A549 (cell line): ENCODE measurements at regions not wholly inside any gene's neighbourhood (a gene's known extent, or its start where the extent isn't known, plus 50 kb on each side); places are given as distances from the start of the nearest gene placed in this dataset.

ENCODE experiments used
- CBX8 ChIP-seq: fragments of 200-600 bp; sonication (generic); IDR thresholded peaks from 2 replicates; pipeline ENCODE4 v1.6.1; 2016
- EP300 ChIP-seq, 2 experiments: fragments of >200 bp; sonication (Bioruptor Twin); formaldehyde crosslinking; IDR thresholded peaks; 2 replicates in 1 of 2; 3 replicates in 1 of 2; pipeline ENCODE4 v1.6.1; 2016 to 2017
- MAFK ChIP-seq: fragments of 450-650 bp; IDR thresholded peaks from 2 replicates; pipeline ENCODE4 v1.6.1; 2014; ENCODE audit not compliant: partially characterized antibody
- RAD21 ChIP-seq, 2 experiments: fragments of >200 bp in 1 of 2; sonication (Bioruptor Twin) in 1 of 2; formaldehyde crosslinking in 1 of 2; IDR thresholded peaks in 1 of 2; conservative IDR thresholded peaks in 1 of 2; 2 replicates in 1 of 2; 3 replicates in 1 of 2; pipeline ENCODE4 v1.6.1; 2012 to 2018; ENCODE audit warnings: inconsistent platforms in 1 of 2
- RNF2 ChIP-seq: fragments of 200-600 bp; sonication (generic); IDR thresholded peaks from 2 replicates; pipeline ENCODE4 v1.6.1; 2016; ENCODE audit warnings: low read depth, mild to moderate bottlenecking, antibody characterized with exemption, moderate library complexity, borderline replicate concordance
- SREBF2 ChIP-seq: fragments of 450-650 bp; IDR thresholded peaks from 2 replicates; pipeline ENCODE4 v1.6.1; 2014; ENCODE audit warnings: mild to moderate bottlenecking, moderate library complexity
- TF ChIP-seq, protein P1 (sequence below): fragments of >200 bp; sonication (Bioruptor Twin); formaldehyde crosslinking; IDR thresholded peaks from 3 replicates; pipeline ENCODE4 v1.5.1; 2016
- TF ChIP-seq, protein P2 (sequence below): IDR thresholded peaks from 2 replicates; pipeline ENCODE4 v1.6.1; 2012
- TF ChIP-seq, protein P3 (sequence below): fragments of >200 bp; sonication (Bioruptor Twin); formaldehyde crosslinking; IDR thresholded peaks from 3 replicates; pipeline ENCODE4 v1.6.1; 2016

DNA sequence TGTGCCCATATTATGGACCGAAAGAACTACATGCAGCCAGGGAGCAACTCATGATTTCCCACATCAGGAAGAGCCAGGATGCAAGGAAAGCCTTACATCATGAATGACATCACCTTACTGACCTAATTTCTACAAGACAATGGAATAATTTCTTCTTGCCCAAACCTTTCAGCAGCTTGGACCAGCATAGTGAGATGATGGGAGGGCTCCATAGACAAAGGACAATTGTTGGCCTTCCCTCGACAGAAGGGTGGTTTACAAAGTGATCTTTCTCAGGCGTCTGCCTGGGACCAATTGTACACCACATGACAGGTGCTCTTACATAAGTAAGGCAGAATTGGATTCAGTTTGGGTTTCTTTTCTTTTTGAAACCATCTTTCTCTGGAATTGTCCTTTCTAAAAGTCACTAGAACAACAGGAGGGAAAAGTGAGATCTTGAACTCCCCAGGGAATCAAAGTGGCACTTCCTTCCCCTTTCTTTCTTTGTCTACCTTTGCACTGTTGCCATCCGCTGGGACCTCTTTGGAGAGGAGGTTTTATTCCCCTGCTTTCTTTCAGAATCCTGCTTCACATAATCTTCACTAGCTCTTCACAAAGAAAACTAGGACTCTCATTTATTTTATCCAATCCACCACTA, 51.7 kb upstream of the PAK1 start:
- no peak for TF ChIP-seq EP300 (IDR thresholded peaks at IDR 0.05)
- TF ChIP-seq RNF2 = no peak
- TF ChIP-seq RAD21 (conservative IDR thresholded peaks at IDR 0.05 in 1 of 2, IDR thresholded peaks at IDR 0.05 in 1 of 2) = no peak
- no peak for TF ChIP-seq CBX8
- TF ChIP-seq MAFK = no peak
- TF ChIP-seq, protein P1, sequence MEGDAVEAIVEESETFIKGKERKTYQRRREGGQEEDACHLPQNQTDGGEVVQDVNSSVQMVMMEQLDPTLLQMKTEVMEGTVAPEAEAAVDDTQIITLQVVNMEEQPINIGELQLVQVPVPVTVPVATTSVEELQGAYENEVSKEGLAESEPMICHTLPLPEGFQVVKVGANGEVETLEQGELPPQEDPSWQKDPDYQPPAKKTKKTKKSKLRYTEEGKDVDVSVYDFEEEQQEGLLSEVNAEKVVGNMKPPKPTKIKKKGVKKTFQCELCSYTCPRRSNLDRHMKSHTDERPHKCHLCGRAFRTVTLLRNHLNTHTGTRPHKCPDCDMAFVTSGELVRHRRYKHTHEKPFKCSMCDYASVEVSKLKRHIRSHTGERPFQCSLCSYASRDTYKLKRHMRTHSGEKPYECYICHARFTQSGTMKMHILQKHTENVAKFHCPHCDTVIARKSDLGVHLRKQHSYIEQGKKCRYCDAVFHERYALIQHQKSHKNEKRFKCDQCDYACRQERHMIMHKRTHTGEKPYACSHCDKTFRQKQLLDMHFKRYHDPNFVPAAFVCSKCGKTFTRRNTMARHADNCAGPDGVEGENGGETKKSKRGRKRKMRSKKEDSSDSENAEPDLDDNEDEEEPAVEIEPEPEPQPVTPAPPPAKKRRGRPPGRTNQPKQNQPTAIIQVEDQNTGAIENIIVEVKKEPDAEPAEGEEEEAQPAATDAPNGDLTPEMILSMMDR = no peak
- no peak for TF ChIP-seq SREBF2
- TF ChIP-seq, protein P2, sequence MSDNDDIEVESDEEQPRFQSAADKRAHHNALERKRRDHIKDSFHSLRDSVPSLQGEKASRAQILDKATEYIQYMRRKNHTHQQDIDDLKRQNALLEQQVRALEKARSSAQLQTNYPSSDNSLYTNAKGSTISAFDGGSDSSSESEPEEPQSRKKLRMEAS = no peak
- TF ChIP-seq, protein P3, sequence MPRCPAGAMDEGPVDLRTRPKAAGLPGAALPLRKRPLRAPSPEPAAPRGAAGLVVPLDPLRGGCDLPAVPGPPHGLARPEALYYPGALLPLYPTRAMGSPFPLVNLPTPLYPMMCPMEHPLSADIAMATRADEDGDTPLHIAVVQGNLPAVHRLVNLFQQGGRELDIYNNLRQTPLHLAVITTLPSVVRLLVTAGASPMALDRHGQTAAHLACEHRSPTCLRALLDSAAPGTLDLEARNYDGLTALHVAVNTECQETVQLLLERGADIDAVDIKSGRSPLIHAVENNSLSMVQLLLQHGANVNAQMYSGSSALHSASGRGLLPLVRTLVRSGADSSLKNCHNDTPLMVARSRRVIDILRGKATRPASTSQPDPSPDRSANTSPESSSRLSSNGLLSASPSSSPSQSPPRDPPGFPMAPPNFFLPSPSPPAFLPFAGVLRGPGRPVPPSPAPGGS = no peak
